ENCODE measurements at regions not wholly inside any gene's neighbourhood (a gene's known extent, or its start where the extent isn't known, plus 50 kb on each side); places are given as distances from the start of the nearest gene placed in this dataset.

DNA sequence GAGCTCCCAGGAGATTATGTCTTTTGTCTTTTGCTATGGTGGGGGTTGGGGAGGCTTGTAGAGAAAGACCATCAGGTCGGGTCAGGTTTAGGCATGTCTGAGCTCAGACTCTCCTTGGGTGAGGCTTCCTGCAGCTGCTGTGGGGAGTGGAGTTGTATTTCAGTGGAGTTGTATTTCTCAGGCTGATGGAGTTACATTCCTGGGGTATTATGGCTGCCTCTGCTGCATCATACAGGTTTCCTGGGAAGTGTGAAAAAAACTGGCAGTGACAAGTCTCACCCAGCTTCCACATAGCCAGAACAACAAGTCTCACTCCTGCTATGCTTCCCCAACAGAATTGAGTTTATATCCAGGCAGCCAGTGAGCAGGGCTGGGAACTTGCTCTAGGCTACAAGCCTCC, 119.3 kb downstream of the VSIG4 start:
- CTCF ChIA-PET = no interaction called here
- no peak overlapping the region for H3K4me2 ChIP-seq

DNA sequence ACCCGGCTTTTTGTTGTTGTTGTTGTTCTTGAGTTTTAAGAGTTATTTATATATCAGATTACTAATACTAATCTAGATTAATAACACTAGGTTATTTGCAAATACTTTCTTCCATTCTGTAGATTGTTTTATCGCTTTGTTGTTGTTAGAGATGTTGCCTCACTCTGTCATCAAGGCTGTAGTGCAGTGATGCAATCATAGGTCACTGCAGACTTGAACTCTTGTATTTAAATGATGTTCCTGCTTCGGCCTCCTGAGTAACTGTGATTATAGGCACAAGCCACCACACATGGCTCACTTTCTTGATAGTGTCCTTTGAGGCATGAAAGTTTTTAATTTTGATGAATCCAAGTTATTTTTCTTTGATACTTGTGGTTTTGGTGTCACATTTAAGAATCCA, 129.0 kb downstream of the VSIG4 start:
- Histone ChIP-seq H3K9me2 (ENCODE audit: insufficient read depth) (no peaks in the 10 kb centered on the region), H3F3A (ENCODE audit: insufficient read depth, low read depth) (no peaks in the 10 kb centered on the region), H3K79me2 (ENCODE audit: low read depth) (no peaks in the 10 kb centered on the region), H3K9me3 (ENCODE audit: insufficient read depth, low read depth) (no peaks in the 10 kb centered on the region), H4K20me1 (ENCODE audit: insufficient read depth) (no peaks in the 10 kb centered on the region), H2AFZ (no peak overlapping the region), H3K4me2 (no peak overlapping the region), H3K36me3 (ENCODE audit: low read depth) (no peaks in the 10 kb centered on the region), H3K4me3 (no peak overlapping the region), H3K4me1 (replicated peaks; ENCODE audit: insufficient read depth) (no peaks in the 10 kb centered on the region), H3K27ac (no peak overlapping the region), H3K27me3 (ENCODE audit: insufficient read depth, low read depth) (no peaks in the 10 kb centered on the region)
- ChIA-PET CTCF (no interaction called here), POLR2A (ENCODE audit: unreplicated experiment) (no interaction called here)
- TF ChIP-seq CTCF (conservative IDR thresholded peaks at IDR 0.05) (no peak), EZH2 (IDR thresholded peaks at IDR 0.05; ENCODE audit: low read depth) (no peak)
- intact Hi-C loops (cut with micrococcal nuclease; ENCODE audit: unreplicated experiment) = no loop called here
- no peak for DNase-seq
- no TSS peak for BruUV-seq (replicated peaks)

More for the DNA sequence above, 119.3 kb downstream of the VSIG4 start:
- Histone ChIP-seq H3K27me3 (ENCODE audit: insufficient read depth, low read depth) (no peaks in the 10 kb centered on the region), H3K4me3 (no peak overlapping the region), H3K79me2 (ENCODE audit: low read depth) (no peaks in the 10 kb centered on the region), H3K9me3 (ENCODE audit: insufficient read depth, low read depth) (no peaks in the 10 kb centered on the region), H3K9me2 (ENCODE audit: insufficient read depth) (no peaks in the 10 kb centered on the region), H3F3A (ENCODE audit: insufficient read depth, low read depth) (no peaks in the 10 kb centered on the region), H3K4me1 (replicated peaks; ENCODE audit: insufficient read depth) (no peaks in the 10 kb centered on the region), H2AFZ (no peak overlapping the region), H3K27ac (no peak overlapping the region), H4K20me1 (ENCODE audit: insufficient read depth) (no peaks in the 10 kb centered on the region), H3K36me3 (ENCODE audit: low read depth) (no peaks in the 10 kb centered on the region)
- intact Hi-C loops (cut with micrococcal nuclease; ENCODE audit: unreplicated experiment) = no loop called here
- POLR2A ChIA-PET (ENCODE audit: unreplicated experiment) = no interaction called here
- no peak for DNase-seq
- no TSS peak for BruUV-seq (replicated peaks)
- TF ChIP-seq EZH2 (IDR thresholded peaks at IDR 0.05; ENCODE audit: low read depth) (no peak), CTCF (conservative IDR thresholded peaks at IDR 0.05) (no peak)

DNA sequence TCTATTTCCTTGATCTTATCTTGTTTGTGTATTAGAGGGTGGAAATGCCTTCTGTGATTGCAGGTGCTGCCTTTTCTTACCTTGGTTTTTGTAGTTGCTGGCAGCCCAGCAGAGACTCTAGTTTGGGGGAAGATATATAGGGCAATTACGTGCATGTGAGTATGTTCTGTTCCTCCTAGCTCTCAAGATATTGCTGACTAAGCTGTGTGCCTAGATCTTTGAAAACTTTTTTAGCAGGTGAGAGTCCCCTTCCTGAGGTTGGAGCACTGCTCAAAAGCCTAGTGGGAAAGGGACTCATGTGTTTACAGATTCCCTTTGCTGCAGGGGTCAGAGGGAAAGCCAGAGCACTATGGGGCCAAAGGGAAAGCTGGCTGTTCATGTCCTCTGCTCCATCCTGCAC, 136.1 kb downstream of the VSIG4 start:
- CTCF ChIA-PET = no interaction called here
- Histone ChIP-seq H3K27ac (no peak overlapping the region), H3K4me2 (no peak overlapping the region), H3K9me3 (ENCODE audit: insufficient read depth, low read depth) (no peaks in the 10 kb centered on the region), H3K4me1 (replicated peaks; ENCODE audit: insufficient read depth) (no peaks in the 10 kb centered on the region), H4K20me1 (ENCODE audit: insufficient read depth) (no peaks in the 10 kb centered on the region), H3K4me3 (no peak overlapping the region), H3K79me2 (ENCODE audit: low read depth) (no peaks in the 10 kb centered on the region), H3K9me2 (ENCODE audit: insufficient read depth) (no peaks in the 10 kb centered on the region), H3F3A (ENCODE audit: insufficient read depth, low read depth) (no peaks in the 10 kb centered on the region), H3K27me3 (ENCODE audit: insufficient read depth, low read depth) (no peaks in the 10 kb centered on the region), H3K36me3 (ENCODE audit: low read depth) (no peaks in the 10 kb centered on the region), H2AFZ (no peak overlapping the region)
- intact Hi-C loops (cut with micrococcal nuclease; ENCODE audit: unreplicated experiment) = no loop called here
- DNase-seq = no peak
- POLR2A ChIA-PET (ENCODE audit: unreplicated experiment) = no interaction called here
- no TSS peak for BruUV-seq (replicated peaks)
- TF ChIP-seq EZH2 (IDR thresholded peaks at IDR 0.05; ENCODE audit: low read depth) = no peak
- no peak for TF ChIP-seq CTCF (conservative IDR thresholded peaks at IDR 0.05)

Measured in PC-9 (cell line).